GM23338 (cell line): ENCODE measurements at regions not wholly inside any gene's neighbourhood (a gene's known extent, or its start where the extent isn't known, plus 50 kb on each side); places are given as distances from the start of the nearest gene placed in this dataset.

Experiments used
- ATAC-seq: fragments of 200-7000 bp; cut with Tn5 transposase; 3 replicates; pipeline ENCODE4 v1.9.1; 2020
- DNase-seq: peaks from one replicate; pipeline ENCODE4 v3.0.0-alpha.2; 2015; ENCODE audit warnings: low spot score
- H2AFZ ChIP-seq: fragments of 200-600 bp; sonication (generic); 2 replicates; pipeline ENCODE4 v1.8.0; 2016; ENCODE audit warnings: antibody characterized with exemption, mild to moderate bottlenecking, moderate library complexity
- H3F3A ChIP-seq: fragments of 200-600 bp; sonication (generic); replicated peaks from 2 replicates; pipeline ENCODE4 v1.8.0; 2017; ENCODE audit warnings: antibody characterized with exemption, mixed run types, low read depth
- H3K27ac ChIP-seq: fragments of 200-600 bp; sonication (generic); 2 replicates; pipeline ENCODE4 v1.6.1; 2016; ENCODE audit warnings: low read depth
- H3K27me3 ChIP-seq: fragments of 200-600 bp; sonication (generic); 2 replicates; pipeline ENCODE4 v1.8.0; 2016; ENCODE audit warnings: mild to moderate bottlenecking, mixed run types, moderate library complexity; ENCODE audit not compliant: insufficient read depth
- H3K36me3 ChIP-seq: fragments of 200-600 bp; sonication (generic); 2 replicates; pipeline ENCODE4 v1.8.0; 2016; ENCODE audit warnings: mild to moderate bottlenecking; ENCODE audit not compliant: insufficient read depth
- H3K4me1 ChIP-seq: fragments of 200-600 bp; sonication (generic); 2 replicates; pipeline ENCODE4 v1.8.0; 2016; ENCODE audit warnings: mild to moderate bottlenecking, moderate library complexity; ENCODE audit not compliant: insufficient read depth
- H3K4me2 ChIP-seq: fragments of 200-600 bp; sonication (generic); 2 replicates; pipeline ENCODE4 v1.7.1; 2017; ENCODE audit warnings: mixed run types
- H3K4me3 ChIP-seq: fragments of 200-600 bp; sonication (generic); 2 replicates; pipeline ENCODE4 v1.6.1; 2016; ENCODE audit warnings: mixed run types
- H3K79me2 ChIP-seq: fragments of 200-600 bp; sonication (generic); replicated peaks from 2 replicates; pipeline ENCODE4 v1.8.0; 2017; ENCODE audit warnings: mild to moderate bottlenecking; ENCODE audit not compliant: insufficient read depth
- H3K9me2 ChIP-seq: fragments of 200-600 bp; sonication (generic); 2 replicates; pipeline ENCODE4 v1.8.0; 2017; ENCODE audit not compliant: insufficient read depth
- H4K20me1 ChIP-seq: fragments of 200-600 bp; sonication (generic); replicated peaks from 2 replicates; pipeline ENCODE4 v1.8.0; 2017; ENCODE audit warnings: mild to moderate bottlenecking; ENCODE audit not compliant: insufficient read depth
- H3K27ac Mint-ChIP-seq: 2 replicates; pipeline ENCODE4 v1.8.0; 2020; ENCODE audit warnings: inconsistent platforms, mild to moderate bottlenecking, moderate library complexity, mixed read lengths
- H3K27me3 Mint-ChIP-seq: 3 replicates; pipeline ENCODE4 v1.8.0; 2022; ENCODE audit warnings: low read depth, mild to moderate bottlenecking, moderate library complexity, mixed read lengths, inconsistent platforms; ENCODE audit not compliant: insufficient read depth, poor library complexity
- H3K36me3 Mint-ChIP-seq: 3 replicates; pipeline ENCODE4 v1.8.0; 2021; ENCODE audit warnings: low read depth, mild to moderate bottlenecking, inconsistent platforms, moderate library complexity, mixed read lengths
- H3K4me1 Mint-ChIP-seq: 3 replicates; pipeline ENCODE4 v1.8.0; 2020; ENCODE audit warnings: mild to moderate bottlenecking, inconsistent platforms, mixed read lengths
- H3K4me3 Mint-ChIP-seq: 3 replicates; pipeline ENCODE4 v1.8.0; 2021; ENCODE audit warnings: moderate library complexity, mild to moderate bottlenecking, inconsistent platforms, mixed read lengths
- H3K9me3 Mint-ChIP-seq: 3 replicates; pipeline ENCODE4 v1.8.0; 2020; ENCODE audit warnings: moderate library complexity, mild to moderate bottlenecking, inconsistent platforms, mixed read lengths
- CREB1 ChIP-seq: fragments of 250-450 bp; sonication (Bioruptor Pico); IDR thresholded peaks from 2 replicates; pipeline ENCODE4 v1.5.0; 2020; ENCODE audit warnings: low read depth, mild to moderate bottlenecking, moderate library complexity
- EZH2phosphoT487 ChIP-seq: fragments of 200-600 bp; sonication (generic); IDR thresholded peaks from one replicate; pipeline ENCODE4 v1.8.1; 2018; ENCODE audit warnings: antibody characterized with exemption; ENCODE audit not compliant: unreplicated experiment
- JUNB ChIP-seq: IDR thresholded peaks from one replicate; pipeline ENCODE4 v1.6.1; 2016; ENCODE audit warnings: antibody characterized with exemption; ENCODE audit not compliant: unreplicated experiment
- NANOG ChIP-seq: IDR thresholded peaks from 2 replicates; pipeline ENCODE4 v1.6.1; 2016; ENCODE audit warnings: antibody characterized with exemption, borderline replicate concordance
- POLR2AphosphoS5 ChIP-seq: IDR thresholded peaks from 2 replicates; pipeline ENCODE4 v1.6.1; 2016; ENCODE audit warnings: antibody characterized with exemption, low read depth
- ZNF114 ChIP-seq: fragments of 250-450 bp; sonication (Bioruptor Pico); IDR thresholded peaks from 2 replicates; pipeline ENCODE4 v1.5.0; 2020; ENCODE audit warnings: mild to moderate bottlenecking, moderate library complexity
- ZNF331 ChIP-seq: fragments of 250-450 bp; sonication (Bioruptor Pico); IDR thresholded peaks from 2 replicates; pipeline ENCODE4 v1.5.0; 2020; ENCODE audit warnings: low read depth, mild to moderate bottlenecking, moderate library complexity
- TF ChIP-seq, protein P1 (sequence below): IDR thresholded peaks from one replicate; pipeline ENCODE4 v1.6.1; 2018; ENCODE audit warnings: antibody characterized with exemption; ENCODE audit not compliant: unreplicated experiment
- TF ChIP-seq, protein P2 (sequence below): IDR thresholded peaks from 2 replicates; pipeline ENCODE4 v1.6.1; 2016; ENCODE audit warnings: antibody characterized with exemption
- TF ChIP-seq, protein P3 (sequence below), 2 experiments: fragments of 200-600 bp in 1 of 2; sonication (generic) in 1 of 2; conservative IDR thresholded peaks; 2 replicates each; pipeline versions ENCODE4 v1.5.1 to v1.6.1; 2016 to 2017; ENCODE audit warnings: antibody characterized with exemption in 2 of 2, low read depth in 2 of 2, mild to moderate bottlenecking in 2 of 2, moderate library complexity in 1 of 2

DNA sequence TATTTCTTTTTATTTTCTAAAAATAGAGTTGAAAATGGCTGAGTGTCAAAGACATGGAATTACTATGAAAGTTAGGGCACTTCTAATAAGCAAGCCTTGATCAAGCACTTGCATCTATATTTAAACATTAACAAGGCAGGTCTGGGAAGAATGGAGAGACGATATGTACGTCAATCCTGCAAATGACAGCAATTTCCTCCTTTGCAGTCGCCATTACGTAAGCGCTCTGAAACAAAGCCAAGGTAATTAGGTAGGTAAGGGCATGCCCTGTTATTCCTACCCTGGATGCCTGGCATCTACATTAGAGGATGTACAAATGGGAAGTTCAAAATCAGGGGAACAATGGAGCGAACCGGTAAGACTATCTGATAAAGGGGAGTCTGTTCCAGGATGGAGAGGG lies 664.0 kb upstream of the ARGLU1 start:
- peaks cover 5% of the 10 kb centered on the region; the same call in 2 of the 3 replicates for H3K4me1 Mint-ChIP-seq
- no peaks in the 10 kb centered on the region for H3F3A ChIP-seq
- H3K4me3 Mint-ChIP-seq = no peak overlapping the region
- no peaks in the 10 kb centered on the region for H3K36me3 ChIP-seq
- DNase-seq = no peak
- no peak overlapping the region for H3K4me3 ChIP-seq
- H3K9me2 ChIP-seq = no peaks in the 10 kb centered on the region
- H3K9me3 Mint-ChIP-seq = no peaks in the 10 kb centered on the region
- H3K27ac Mint-ChIP-seq = no peak overlapping the region
- no peak overlapping the region for H3K4me2 ChIP-seq
- no peaks in the 10 kb centered on the region for H3K79me2 ChIP-seq
- no peaks in the 10 kb centered on the region for H3K27me3 ChIP-seq
- H3K36me3 Mint-ChIP-seq = no peaks in the 10 kb centered on the region
- H2AFZ ChIP-seq = no peak overlapping the region
- TF ChIP-seq ZNF331 (no peak), POLR2AphosphoS5 (no peak), JUNB (no peak), ZNF114 (CRISPR knock-in tag) (no peak), CREB1 (CRISPR knock-in tag) (no peak), EZH2phosphoT487 (no peak)
- TF ChIP-seq, protein P1, sequence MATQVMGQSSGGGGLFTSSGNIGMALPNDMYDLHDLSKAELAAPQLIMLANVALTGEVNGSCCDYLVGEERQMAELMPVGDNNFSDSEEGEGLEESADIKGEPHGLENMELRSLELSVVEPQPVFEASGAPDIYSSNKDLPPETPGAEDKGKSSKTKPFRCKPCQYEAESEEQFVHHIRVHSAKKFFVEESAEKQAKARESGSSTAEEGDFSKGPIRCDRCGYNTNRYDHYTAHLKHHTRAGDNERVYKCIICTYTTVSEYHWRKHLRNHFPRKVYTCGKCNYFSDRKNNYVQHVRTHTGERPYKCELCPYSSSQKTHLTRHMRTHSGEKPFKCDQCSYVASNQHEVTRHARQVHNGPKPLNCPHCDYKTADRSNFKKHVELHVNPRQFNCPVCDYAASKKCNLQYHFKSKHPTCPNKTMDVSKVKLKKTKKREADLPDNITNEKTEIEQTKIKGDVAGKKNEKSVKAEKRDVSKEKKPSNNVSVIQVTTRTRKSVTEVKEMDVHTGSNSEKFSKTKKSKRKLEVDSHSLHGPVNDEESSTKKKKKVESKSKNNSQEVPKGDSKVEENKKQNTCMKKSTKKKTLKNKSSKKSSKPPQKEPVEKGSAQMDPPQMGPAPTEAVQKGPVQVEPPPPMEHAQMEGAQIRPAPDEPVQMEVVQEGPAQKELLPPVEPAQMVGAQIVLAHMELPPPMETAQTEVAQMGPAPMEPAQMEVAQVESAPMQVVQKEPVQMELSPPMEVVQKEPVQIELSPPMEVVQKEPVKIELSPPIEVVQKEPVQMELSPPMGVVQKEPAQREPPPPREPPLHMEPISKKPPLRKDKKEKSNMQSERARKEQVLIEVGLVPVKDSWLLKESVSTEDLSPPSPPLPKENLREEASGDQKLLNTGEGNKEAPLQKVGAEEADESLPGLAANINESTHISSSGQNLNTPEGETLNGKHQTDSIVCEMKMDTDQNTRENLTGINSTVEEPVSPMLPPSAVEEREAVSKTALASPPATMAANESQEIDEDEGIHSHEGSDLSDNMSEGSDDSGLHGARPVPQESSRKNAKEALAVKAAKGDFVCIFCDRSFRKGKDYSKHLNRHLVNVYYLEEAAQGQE = no peak
- TF ChIP-seq, protein P2, sequence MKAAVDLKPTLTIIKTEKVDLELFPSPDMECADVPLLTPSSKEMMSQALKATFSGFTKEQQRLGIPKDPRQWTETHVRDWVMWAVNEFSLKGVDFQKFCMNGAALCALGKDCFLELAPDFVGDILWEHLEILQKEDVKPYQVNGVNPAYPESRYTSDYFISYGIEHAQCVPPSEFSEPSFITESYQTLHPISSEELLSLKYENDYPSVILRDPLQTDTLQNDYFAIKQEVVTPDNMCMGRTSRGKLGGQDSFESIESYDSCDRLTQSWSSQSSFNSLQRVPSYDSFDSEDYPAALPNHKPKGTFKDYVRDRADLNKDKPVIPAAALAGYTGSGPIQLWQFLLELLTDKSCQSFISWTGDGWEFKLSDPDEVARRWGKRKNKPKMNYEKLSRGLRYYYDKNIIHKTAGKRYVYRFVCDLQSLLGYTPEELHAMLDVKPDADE = no peak
- no peak for ATAC-seq
- no peaks in the 10 kb centered on the region for H3K27me3 Mint-ChIP-seq
- H3K4me1 ChIP-seq = no peaks in the 10 kb centered on the region; the same call in 1 of the 2 replicates
- no peak overlapping the region for H3K27ac ChIP-seq
- no peaks in the 10 kb centered on the region for H4K20me1 ChIP-seq

DNA sequence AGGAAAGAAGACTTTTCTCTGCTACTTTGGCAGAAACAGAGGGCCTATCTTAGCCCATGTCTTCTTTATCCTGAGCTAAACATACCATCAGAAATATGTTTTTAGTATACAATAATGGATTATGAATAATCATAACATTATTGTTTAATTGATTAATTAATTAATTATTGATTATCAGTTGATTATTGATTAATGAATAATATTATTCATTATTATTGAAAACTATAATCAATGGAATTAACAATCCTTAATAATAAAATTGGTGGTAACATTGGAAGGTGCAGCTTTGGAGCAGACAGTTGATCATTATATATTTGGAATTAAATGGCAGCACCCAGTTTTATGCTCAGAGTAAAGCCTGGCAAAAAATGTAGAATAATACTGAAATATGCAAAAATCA lies 655.9 kb upstream of the ARGLU1 start:
- H3K4me3 ChIP-seq = no peak overlapping the region
- Mint-ChIP-seq H3K27ac (no peak overlapping the region), H3K9me3 (no peaks in the 10 kb centered on the region), H3K27me3 (no peaks in the 10 kb centered on the region), H3K36me3 (no peaks in the 10 kb centered on the region), H3K4me3 (no peak overlapping the region), H3K4me1 (peaks cover 15% of the 10 kb centered on the region)
- no peak overlapping the region for H3K27ac ChIP-seq
- H3K79me2 ChIP-seq = no peaks in the 10 kb centered on the region; the same call in 1 of the 2 replicates
- H3K4me1 ChIP-seq = peaks cover 7% of the 10 kb centered on the region; the same call in 1 of the 2 replicates
- no peaks in the 10 kb centered on the region for H3K36me3 ChIP-seq
- no peaks in the 10 kb centered on the region for H4K20me1 ChIP-seq
- H3K4me2 ChIP-seq = no peak overlapping the region
- H3K9me2 ChIP-seq = no peaks in the 10 kb centered on the region
- no peak overlapping the region for H2AFZ ChIP-seq
- no peaks in the 10 kb centered on the region for H3K27me3 ChIP-seq
- DNase-seq (no peak), ATAC-seq (no peak)
- H3F3A ChIP-seq = no peaks in the 10 kb centered on the region
- TF ChIP-seq POLR2AphosphoS5 (no peak), ZNF114 (CRISPR knock-in tag) (no peak), ZNF331 (no peak), EZH2phosphoT487 (no peak), NANOG (no peak)
- TF ChIP-seq, protein P3, sequence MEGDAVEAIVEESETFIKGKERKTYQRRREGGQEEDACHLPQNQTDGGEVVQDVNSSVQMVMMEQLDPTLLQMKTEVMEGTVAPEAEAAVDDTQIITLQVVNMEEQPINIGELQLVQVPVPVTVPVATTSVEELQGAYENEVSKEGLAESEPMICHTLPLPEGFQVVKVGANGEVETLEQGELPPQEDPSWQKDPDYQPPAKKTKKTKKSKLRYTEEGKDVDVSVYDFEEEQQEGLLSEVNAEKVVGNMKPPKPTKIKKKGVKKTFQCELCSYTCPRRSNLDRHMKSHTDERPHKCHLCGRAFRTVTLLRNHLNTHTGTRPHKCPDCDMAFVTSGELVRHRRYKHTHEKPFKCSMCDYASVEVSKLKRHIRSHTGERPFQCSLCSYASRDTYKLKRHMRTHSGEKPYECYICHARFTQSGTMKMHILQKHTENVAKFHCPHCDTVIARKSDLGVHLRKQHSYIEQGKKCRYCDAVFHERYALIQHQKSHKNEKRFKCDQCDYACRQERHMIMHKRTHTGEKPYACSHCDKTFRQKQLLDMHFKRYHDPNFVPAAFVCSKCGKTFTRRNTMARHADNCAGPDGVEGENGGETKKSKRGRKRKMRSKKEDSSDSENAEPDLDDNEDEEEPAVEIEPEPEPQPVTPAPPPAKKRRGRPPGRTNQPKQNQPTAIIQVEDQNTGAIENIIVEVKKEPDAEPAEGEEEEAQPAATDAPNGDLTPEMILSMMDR (conservative IDR thresholded peaks at IDR 0.05; ENCODE audit: low read depth in 2 of 2) = no peak
- TF ChIP-seq, protein P2 = no peak
